Lower leg skin (tissue), 4 donors: ENCODE measurements at regions not wholly inside any gene's neighbourhood (a gene's known extent, or its start where the extent isn't known, plus 50 kb on each side); places are given as distances from the start of the nearest gene placed in this dataset.

Source experiments
- DNase-seq, 2 donors: peaks; one replicate each; pipeline ENCODE4 v3.0.0-alpha.2; 2019; ENCODE audit warnings: low spot score in 2 of 2
- H3K4me3 ChIP-seq: fragments of 200-600 bp; sonication (generic); 2 replicates; pipeline ENCODE4 v1.5.1; 2017; ENCODE audit warnings: mild to moderate bottlenecking, low read depth; ENCODE audit not compliant: poor library complexity, severe bottlenecking
- CTCF ChIP-seq, 3 donors: fragments of 450-650 bp; IDR thresholded peaks; one replicate each; pipeline ENCODE4 v1.5.1; 2016; ENCODE audit warnings: antibody characterized with exemption in 3 of 3, mild to moderate bottlenecking in 3 of 3, moderate library complexity in 2 of 3
- POLR2A ChIP-seq, 2 donors: fragments of 450-650 bp; IDR thresholded peaks; one replicate each; pipeline ENCODE4 v1.6.1; 2016 to 2017; ENCODE audit warnings: antibody characterized with exemption in 2 of 2, mild to moderate bottlenecking in 1 of 2, moderate library complexity in 1 of 2
- WGBS, 2 donors: methylation state at CpG; one replicate each; pipeline ENCODE4 v1.1.5; 2018; 5-methylcytosine and 5-hydroxymethylcytosine counted together
- intact Hi-C: fragments of 100-400 bp; cut with DNase I; formaldehyde crosslinking; loops from one replicate; pipeline ENCODE4 v1.15.0; 2023; ENCODE audit warnings: low total_unique reads

GRCh38 chr14:94850309-94851211 lies 80.6 kb upstream of the GSC start:
- 25 to 30% methylated on average over 16 of the region's 16 CpGs for WGBS, 2 donors
- intact Hi-C loops: no loop called here
- TF ChIP-seq CTCF (IDR thresholded peaks at IDR 0.05): no peak
- no peak for TF ChIP-seq POLR2A (IDR thresholded peaks at IDR 0.05)
- DNase-seq: peak in 1 of 2 donors; percentile 35
- H3K4me3 ChIP-seq: no peak overlapping the region

DNA sequence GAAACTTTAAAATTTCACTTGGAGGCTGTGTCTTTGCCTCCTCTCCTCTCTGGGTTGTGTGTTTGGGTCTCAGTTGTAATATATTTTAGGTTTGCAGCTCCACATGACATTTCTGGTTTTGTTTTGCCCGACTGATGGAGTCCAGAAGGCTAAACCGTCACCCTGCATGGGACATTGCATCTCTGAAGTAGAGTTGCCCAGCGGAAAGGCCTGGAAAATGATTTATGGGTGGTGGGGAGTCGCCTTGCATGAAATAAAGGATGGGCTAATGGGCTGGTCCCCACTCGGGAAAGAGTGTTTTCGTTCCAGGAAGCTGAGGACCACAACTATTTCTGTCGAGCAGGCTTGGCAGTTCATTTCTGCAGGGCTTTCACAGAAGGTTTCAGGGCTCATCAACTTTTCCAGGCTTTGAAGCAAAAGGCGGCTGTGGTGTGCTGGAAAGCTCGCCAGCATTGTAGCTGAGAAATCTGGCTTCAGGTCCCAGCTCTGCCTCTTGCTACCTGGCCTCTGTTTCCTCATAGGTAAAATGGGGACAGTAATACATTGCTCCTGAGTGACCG lies 74.8 kb upstream of the GSC start:
- TF ChIP-seq POLR2A (IDR thresholded peaks at IDR 0.05) (no peak), CTCF (IDR thresholded peaks at IDR 0.05) (no peak)
- intact Hi-C loops: no loop called here
- DNase-seq: no peak
- 66 to 70% methylated on average over 10 of the region's 10 CpGs for WGBS, 2 donors
- H3K4me3 ChIP-seq: no peak overlapping the region

GRCh38 chr14:94840467-94840866 lies 70.6 kb upstream of the GSC start:
- intact Hi-C loops: no loop called here
- DNase-seq: no peak
- H3K4me3 ChIP-seq: no peak overlapping the region
- 88 to 93% methylated on average over 6 of the region's 6 CpGs for WGBS, 2 donors
- TF ChIP-seq POLR2A (IDR thresholded peaks at IDR 0.05) (no peak), CTCF (IDR thresholded peaks at IDR 0.05) (no peak)

- TF ChIP-seq POLR2A (IDR thresholded peaks at IDR 0.05) (no peak), CTCF (IDR thresholded peaks at IDR 0.05) (no peak)
- no peak overlapping the region for H3K4me3 ChIP-seq
- no peak for DNase-seq
- intact Hi-C loops: no loop called here
- 62 to 72% methylated on average over 4 of the region's 4 CpGs for whole genome bisulfite sequencing, 2 donors
These were observed 69.4 kb upstream of the GSC start for GRCh38 chr14:94839348-94839747.

DNA sequence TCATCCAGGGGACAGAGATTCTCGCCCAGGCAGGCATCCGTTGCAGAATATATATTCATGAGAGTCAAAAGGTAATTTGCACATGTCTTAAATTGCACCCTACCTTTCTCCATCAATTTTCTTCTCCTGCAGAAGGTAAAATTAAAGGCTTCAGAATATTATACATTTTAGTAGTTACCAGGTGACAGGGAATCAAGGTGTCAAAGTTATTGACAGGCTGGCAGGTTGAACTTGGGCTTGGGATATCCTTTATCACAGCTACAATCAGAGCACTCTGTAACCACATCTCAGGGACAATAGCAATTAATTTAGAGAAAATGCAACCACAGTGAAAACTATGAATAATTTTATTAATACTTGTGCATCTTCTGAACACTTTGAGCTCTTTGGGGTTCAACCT lies 66.9 kb upstream of the GSC start:
- intact Hi-C loops: no loop called here
- DNase-seq: no peak
- TF ChIP-seq POLR2A (IDR thresholded peaks at IDR 0.05) (no peak), CTCF (IDR thresholded peaks at IDR 0.05) (no peak)
- WGBS, 2 donors: 66 to 91% methylated on average over 2 of the region's 2 CpGs
- H3K4me3 ChIP-seq: no peak overlapping the region
